DOHH2 (cell line): ENCODE measurements at regions not wholly inside any gene's neighbourhood (a gene's known extent, or its start where the extent isn't known, plus 50 kb on each side); places are given as distances from the start of the nearest gene placed in this dataset.

Experiments
- CTCF ChIP-seq: fragments of 200-600 bp; sonication (generic); IDR thresholded peaks from one replicate; pipeline ENCODE4 v1.5.1; 2014; ENCODE audit warnings: antibody characterized with exemption, mild to moderate bottlenecking, low read depth, low read length; ENCODE audit not compliant: poor library complexity, severe bottlenecking
- EZH2phosphoT487 ChIP-seq: fragments of 200-600 bp; sonication (generic); IDR thresholded peaks from 2 replicates; pipeline ENCODE4 v1.6.1; 2017; ENCODE audit warnings: borderline replicate concordance, mild to moderate bottlenecking, antibody characterized with exemption, low read length, moderate library complexity, mixed read lengths

- TF ChIP-seq CTCF (no peak), EZH2phosphoT487 (no peak)
Measured at GRCh38 chr10:21385996-21386585, 139.4 kb downstream of the SKIDA1 start.
